NT2/D1 (cell line): ENCODE measurements at regions not wholly inside any gene's neighbourhood (a gene's known extent, or its start where the extent isn't known, plus 50 kb on each side); places are given as distances from the start of the nearest gene placed in this dataset.

ENCODE experiments used
- DNase-seq: peaks from one replicate; pipeline ENCODE4 v3.0.0-alpha.2; 2011; ENCODE audit warnings: low read depth, low spot score
- H3K27me3 ChIP-seq: 2 replicates; pipeline ENCODE4 v1.6.0; 2011; ENCODE audit warnings: mild to moderate bottlenecking; ENCODE audit not compliant: insufficient read length, insufficient read depth
- H3K36me3 ChIP-seq: 2 replicates; pipeline ENCODE4 v1.6.1; 2011; ENCODE audit warnings: mild to moderate bottlenecking, low read length, mixed read lengths; ENCODE audit not compliant: insufficient read depth, insufficient read length
- H3K4me1 ChIP-seq: 2 replicates; pipeline ENCODE4 v1.5.1; 2011; ENCODE audit not compliant: insufficient read depth, insufficient read length
- H3K4me3 ChIP-seq: 2 replicates; pipeline ENCODE4 v1.5.1; 2011; ENCODE audit warnings: low read depth; ENCODE audit not compliant: insufficient read length
- H3K9ac ChIP-seq: 2 replicates; pipeline ENCODE4 v1.6.0; 2011; ENCODE audit warnings: low read depth; ENCODE audit not compliant: insufficient read length
- H3K9me3 ChIP-seq: 2 replicates; pipeline ENCODE4 v1.5.1; 2011; ENCODE audit warnings: mild to moderate bottlenecking, low read length; ENCODE audit not compliant: insufficient read depth
- SUZ12 ChIP-seq: IDR thresholded peaks from 2 replicates; pipeline ENCODE4 v1.6.1; 2011; ENCODE audit not compliant: insufficient read length, insufficient read depth; ENCODE audit errors: extremely low read depth
- YY1 ChIP-seq: IDR thresholded peaks from 2 replicates; pipeline ENCODE4 v1.6.1; 2011; ENCODE audit not compliant: insufficient read length, insufficient read depth
- ZNF274 ChIP-seq: IDR thresholded peaks from 2 replicates; pipeline ENCODE4 v1.6.1; 2011; ENCODE audit warnings: mild to moderate bottlenecking, low read depth, low read length

- no peak for DNase-seq
- Histone ChIP-seq H3K9me3 (no peaks in the 10 kb centered on the region), H3K27me3 (no peaks in the 10 kb centered on the region), H3K4me1 (no peaks in the 10 kb centered on the region), H3K4me3 (no peak overlapping the region), H3K9ac (no peak overlapping the region), H3K36me3 (no peaks in the 10 kb centered on the region)
- TF ChIP-seq SUZ12, result no peak
- TF ChIP-seq ZNF274, result no peak
- TF ChIP-seq YY1, result no peak
These were observed 277.9 kb upstream of the CDH9 start for GRCh38 chr5:27316271-27316650.

GRCh38 chr5:27315363-27316270 is 277.2 kb upstream of the CDH9 start:
- H3K4me1 ChIP-seq, result no peaks in the 10 kb centered on the region
- no peaks in the 10 kb centered on the region for H3K9me3 ChIP-seq
- H3K9ac ChIP-seq, result no peak overlapping the region

DNA sequence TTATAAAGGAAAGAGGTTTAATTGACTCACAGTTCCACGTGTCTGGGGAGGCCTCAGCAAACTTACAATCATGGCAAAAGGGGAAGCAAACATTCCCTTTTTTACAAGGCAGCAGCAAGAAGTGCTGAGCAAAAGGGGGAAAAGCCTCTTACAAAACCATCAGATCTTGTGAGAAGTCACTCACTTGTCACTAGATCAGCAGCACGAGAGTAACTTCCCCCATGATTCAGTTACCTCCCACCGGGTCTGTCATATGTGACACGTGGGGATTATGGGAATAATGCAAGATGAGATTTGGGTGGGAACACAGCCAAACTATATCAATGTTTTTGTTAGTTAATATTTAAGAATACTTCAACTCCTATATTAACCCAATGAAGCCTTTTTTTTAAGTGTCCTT is 275.2 kb upstream of the CDH9 start:
- TF ChIP-seq ZNF274 (no peak), YY1 (no peak), SUZ12 (no peak)
- Histone ChIP-seq H3K27me3 (no peaks in the 10 kb centered on the region), H3K36me3 (no peaks in the 10 kb centered on the region), H3K4me3 (no peak overlapping the region), H3K9me3 (no peaks in the 10 kb centered on the region), H3K9ac (no peak overlapping the region), H3K4me1 (no peaks in the 10 kb centered on the region)
- no peak for DNase-seq

More at GRCh38 chr5:27315363-27316270, 277.2 kb upstream of the CDH9 start:
- TF ChIP-seq ZNF274 (no peak), YY1 (no peak), SUZ12 (no peak)
- H3K27me3 ChIP-seq, result no peaks in the 10 kb centered on the region
- no peak overlapping the region for H3K4me3 ChIP-seq
- H3K36me3 ChIP-seq, result no peaks in the 10 kb centered on the region
- DNase-seq, result no peak

- TF ChIP-seq YY1 (no peak), ZNF274 (no peak), SUZ12 (no peak)
- DNase-seq, result no peak
- no peaks in the 10 kb centered on the region for H3K27me3 ChIP-seq
- no peaks in the 10 kb centered on the region for H3K4me1 ChIP-seq
- H3K36me3 ChIP-seq, result no peaks in the 10 kb centered on the region
- H3K9ac ChIP-seq, result no peak overlapping the region
- H3K9me3 ChIP-seq, result no peaks in the 10 kb centered on the region
- H3K4me3 ChIP-seq, result no peak overlapping the region
These were observed 274.0 kb upstream of the CDH9 start for GRCh38 chr5:27312291-27312893.

- H3K4me1 ChIP-seq, result no peaks in the 10 kb centered on the region
- H3K27me3 ChIP-seq, result no peaks in the 10 kb centered on the region
- H3K4me3 ChIP-seq, result no peak overlapping the region
- H3K9ac ChIP-seq, result no peak overlapping the region
- no peak for TF ChIP-seq ZNF274
- no peak for TF ChIP-seq YY1
- TF ChIP-seq SUZ12, result no peak
- H3K9me3 ChIP-seq, result no peaks in the 10 kb centered on the region
- DNase-seq, result no peak
- H3K36me3 ChIP-seq, result no peaks in the 10 kb centered on the region
These were observed 273.2 kb upstream of the CDH9 start for GRCh38 chr5:27311544-27311943.

DNA sequence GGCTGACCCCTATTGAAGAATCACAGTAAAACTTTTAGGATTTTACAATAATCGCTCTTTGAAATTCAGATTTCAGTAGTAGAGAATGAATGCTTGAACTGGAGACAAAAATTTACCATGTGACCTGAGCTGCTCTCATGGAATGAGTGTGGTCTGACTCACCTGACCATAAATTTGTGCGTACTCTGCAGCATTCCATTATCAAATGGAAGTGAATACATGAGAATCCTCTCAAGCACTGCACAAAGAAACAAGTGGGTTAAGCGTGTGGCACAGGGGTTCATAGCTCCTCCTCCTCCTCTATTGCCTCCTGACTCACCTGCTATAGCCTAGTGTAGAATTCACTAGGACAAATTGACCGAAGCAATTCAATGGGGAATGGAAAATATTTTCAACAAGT is 269.8 kb upstream of the CDH9 start:
- DNase-seq, result no peak
- no peaks in the 10 kb centered on the region for H3K27me3 ChIP-seq
- H3K9me3 ChIP-seq, result no peaks in the 10 kb centered on the region
- TF ChIP-seq SUZ12 (no peak), ZNF274 (no peak), YY1 (no peak)
- H3K4me3 ChIP-seq, result no peak overlapping the region
- H3K4me1 ChIP-seq, result no peaks in the 10 kb centered on the region
- no peak overlapping the region for H3K9ac ChIP-seq
- no peaks in the 10 kb centered on the region for H3K36me3 ChIP-seq

DNA sequence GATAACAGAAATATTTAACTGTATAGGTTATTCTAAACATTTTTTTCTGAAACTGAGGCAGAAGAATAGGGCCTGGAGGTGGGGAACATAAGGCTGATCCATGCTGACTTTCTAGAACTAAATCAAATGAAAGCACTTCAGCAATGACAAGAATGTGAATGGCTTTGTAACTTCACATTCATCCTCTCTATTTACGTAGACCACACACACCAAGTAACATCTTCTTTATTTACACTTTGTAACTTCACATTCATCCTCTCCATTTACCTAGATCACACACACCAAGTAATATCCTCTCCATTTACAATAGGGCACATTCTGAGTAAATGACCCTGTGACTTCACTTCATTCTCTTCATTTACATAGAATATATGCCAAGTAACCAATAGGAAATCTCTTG is 251.8 kb upstream of the CDH9 start:
- TF ChIP-seq SUZ12 (no peak), YY1 (no peak), ZNF274 (no peak)
- no peaks in the 10 kb centered on the region for H3K27me3 ChIP-seq
- H3K4me1 ChIP-seq, result no peaks in the 10 kb centered on the region
- H3K9ac ChIP-seq, result no peak overlapping the region
- no peaks in the 10 kb centered on the region for H3K36me3 ChIP-seq
- no peak for DNase-seq
- H3K4me3 ChIP-seq, result no peak overlapping the region
- H3K9me3 ChIP-seq, result peaks cover 23% of the 10 kb centered on the region; the same call in 1 of the 2 replicates
